HL-60/S4 treated with retinoic acid at 250 ng/mL for 4 days and 3 days (cell line): ENCODE measurements at regions not wholly inside any gene's neighbourhood (a gene's known extent, or its start where the extent isn't known, plus 50 kb on each side); places are given as distances from the start of the nearest gene placed in this dataset.

ENCODE experiments used
- in situ Hi-C: fragments of 300-500 bp; cut with MboI; formaldehyde crosslinking; loops from 2 replicates; pipeline ENCODE4 v1.7.0; 2022; ENCODE audit warnings: low sequenced_read_pairs

- in situ Hi-C loops: no loop called here
Measured at GRCh38 chr11:100632941-100633452, 54.1 kb upstream of the ARHGAP42 start.

- in situ Hi-C loops: no loop called here
Measured at GRCh38 chr11:100635194-100635593, 51.9 kb upstream of the ARHGAP42 start.

- in situ Hi-C loops: no loop called here
Measured at GRCh38 chr11:100636536-100636935, 50.6 kb upstream of the ARHGAP42 start.
